ENCODE measurements at regions not wholly inside any gene's neighbourhood (a gene's known extent, or its start where the extent isn't known, plus 50 kb on each side); places are given as distances from the start of the nearest gene placed in this dataset.

DNA sequence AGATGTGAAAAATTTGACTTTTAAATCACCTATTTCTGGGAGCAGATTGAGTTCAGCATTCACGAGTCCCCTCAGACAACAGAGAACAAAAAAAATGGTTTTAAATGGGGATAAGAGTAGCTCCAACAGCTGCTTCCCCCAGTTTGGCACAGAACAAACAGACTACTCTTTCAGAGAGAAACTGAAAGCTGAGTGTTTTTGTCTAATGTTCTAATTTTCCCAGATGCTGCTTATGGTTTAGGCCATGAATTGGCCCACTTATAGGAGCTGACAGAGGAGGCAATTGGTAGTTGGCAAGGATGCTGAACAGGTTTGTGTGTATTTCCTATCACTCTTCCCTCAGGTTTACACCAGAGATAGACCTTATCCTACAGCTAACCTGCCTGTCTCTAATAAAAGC, 1637.4 kb upstream of the PRMT6 start:
- intact Hi-C loops (cut with DNase I), result no loop called here
- TF ChIP-seq, protein P1, sequence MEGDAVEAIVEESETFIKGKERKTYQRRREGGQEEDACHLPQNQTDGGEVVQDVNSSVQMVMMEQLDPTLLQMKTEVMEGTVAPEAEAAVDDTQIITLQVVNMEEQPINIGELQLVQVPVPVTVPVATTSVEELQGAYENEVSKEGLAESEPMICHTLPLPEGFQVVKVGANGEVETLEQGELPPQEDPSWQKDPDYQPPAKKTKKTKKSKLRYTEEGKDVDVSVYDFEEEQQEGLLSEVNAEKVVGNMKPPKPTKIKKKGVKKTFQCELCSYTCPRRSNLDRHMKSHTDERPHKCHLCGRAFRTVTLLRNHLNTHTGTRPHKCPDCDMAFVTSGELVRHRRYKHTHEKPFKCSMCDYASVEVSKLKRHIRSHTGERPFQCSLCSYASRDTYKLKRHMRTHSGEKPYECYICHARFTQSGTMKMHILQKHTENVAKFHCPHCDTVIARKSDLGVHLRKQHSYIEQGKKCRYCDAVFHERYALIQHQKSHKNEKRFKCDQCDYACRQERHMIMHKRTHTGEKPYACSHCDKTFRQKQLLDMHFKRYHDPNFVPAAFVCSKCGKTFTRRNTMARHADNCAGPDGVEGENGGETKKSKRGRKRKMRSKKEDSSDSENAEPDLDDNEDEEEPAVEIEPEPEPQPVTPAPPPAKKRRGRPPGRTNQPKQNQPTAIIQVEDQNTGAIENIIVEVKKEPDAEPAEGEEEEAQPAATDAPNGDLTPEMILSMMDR (IDR thresholded peaks at IDR 0.05), result no peak
- no peaks in the 10 kb centered on the region for H3K36me3 ChIP-seq
- H3K27me3 ChIP-seq, result no peaks in the 10 kb centered on the region
- no peak overlapping the region for H3K27ac ChIP-seq
- no peaks in the 10 kb centered on the region for H3K4me1 ChIP-seq
- H3K4me3 ChIP-seq, result no peak overlapping the region
- no peak for DNase-seq (ENCODE audit: low spot score in 2 of 2)
- no peaks in the 10 kb centered on the region for H3K9me3 ChIP-seq

DNA sequence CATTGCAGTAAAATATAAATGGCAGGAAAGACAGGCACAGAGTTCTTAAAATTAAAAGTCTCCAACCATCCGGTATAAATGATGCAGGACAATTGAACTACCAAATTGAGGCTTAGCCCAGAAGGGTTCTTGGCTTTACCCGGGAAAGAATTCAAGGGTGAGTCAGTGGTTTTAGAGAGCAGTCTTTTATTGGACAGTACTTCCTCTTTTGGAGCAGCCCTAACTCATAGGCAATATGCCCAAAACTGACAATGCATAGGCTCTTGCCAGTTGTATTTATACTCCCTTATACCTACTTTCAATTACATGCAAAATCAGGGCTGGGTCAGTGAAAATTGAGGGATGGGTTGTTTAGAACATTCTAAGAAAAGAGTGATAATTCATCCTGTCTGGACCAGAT, 1628.9 kb upstream of the PRMT6 start:
- intact Hi-C loops (cut with DNase I), result no loop called here

GRCh38 chr1:105436589-105437259, 1619.8 kb upstream of the PRMT6 start:
- DNase-seq (ENCODE audit: low spot score in 2 of 2), result peak in 1 of 2 donors; percentile 45
- H3K27me3 ChIP-seq, result no peaks in the 10 kb centered on the region

More for the DNA sequence above, 1628.9 kb upstream of the PRMT6 start:
- no peak overlapping the region for H3K27ac ChIP-seq
- no peaks in the 10 kb centered on the region for H3K36me3 ChIP-seq
- H3K27me3 ChIP-seq, result no peaks in the 10 kb centered on the region
- no peaks in the 10 kb centered on the region for H3K4me1 ChIP-seq
- no peaks in the 10 kb centered on the region for H3K9me3 ChIP-seq
- H3K4me3 ChIP-seq, result no peak overlapping the region
- TF ChIP-seq, protein P1 (IDR thresholded peaks at IDR 0.05), result no peak
- DNase-seq (ENCODE audit: low spot score in 2 of 2), result no peak

DNA sequence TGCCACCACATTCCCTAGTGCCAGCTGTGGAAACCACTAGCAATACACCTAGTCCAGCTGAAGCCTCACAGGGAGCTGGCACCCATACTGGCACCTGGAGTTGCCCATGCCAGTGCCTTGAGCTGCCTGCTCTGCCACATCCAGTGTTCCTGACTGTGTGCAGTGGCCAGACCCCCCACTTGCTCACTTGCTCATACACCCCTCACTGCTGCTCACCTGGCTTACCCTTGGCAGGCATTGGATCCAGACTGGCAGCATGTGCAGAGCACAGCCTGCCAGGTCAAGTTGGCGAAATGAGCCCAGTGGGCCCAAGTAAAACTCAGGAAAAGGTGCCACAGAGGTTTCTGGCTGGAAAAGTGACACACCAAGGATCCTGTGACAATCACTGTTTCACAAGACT, 1618.6 kb upstream of the PRMT6 start:
- H3K36me3 ChIP-seq, result no peaks in the 10 kb centered on the region
- H3K27ac ChIP-seq, result no peak overlapping the region
- TF ChIP-seq, protein P1 (IDR thresholded peaks at IDR 0.05), result no peak
- peak in 1 of 2 donors; percentile 54 for DNase-seq (ENCODE audit: low spot score in 2 of 2)
- no peaks in the 10 kb centered on the region for H3K4me1 ChIP-seq
- no peaks in the 10 kb centered on the region for H3K9me3 ChIP-seq
- no peak overlapping the region for H3K4me3 ChIP-seq
- H3K27me3 ChIP-seq, result no peaks in the 10 kb centered on the region
- intact Hi-C loops (cut with DNase I), result no loop called here

More at GRCh38 chr1:105436589-105437259, 1619.8 kb upstream of the PRMT6 start:
- intact Hi-C loops (cut with DNase I), result no loop called here
- Histone ChIP-seq H3K27ac (no peak overlapping the region), H3K4me1 (no peaks in the 10 kb centered on the region), H3K36me3 (no peaks in the 10 kb centered on the region), H3K4me3 (no peak overlapping the region), H3K9me3 (no peaks in the 10 kb centered on the region)
- TF ChIP-seq, protein P1 (IDR thresholded peaks at IDR 0.05), result no peak

DNA sequence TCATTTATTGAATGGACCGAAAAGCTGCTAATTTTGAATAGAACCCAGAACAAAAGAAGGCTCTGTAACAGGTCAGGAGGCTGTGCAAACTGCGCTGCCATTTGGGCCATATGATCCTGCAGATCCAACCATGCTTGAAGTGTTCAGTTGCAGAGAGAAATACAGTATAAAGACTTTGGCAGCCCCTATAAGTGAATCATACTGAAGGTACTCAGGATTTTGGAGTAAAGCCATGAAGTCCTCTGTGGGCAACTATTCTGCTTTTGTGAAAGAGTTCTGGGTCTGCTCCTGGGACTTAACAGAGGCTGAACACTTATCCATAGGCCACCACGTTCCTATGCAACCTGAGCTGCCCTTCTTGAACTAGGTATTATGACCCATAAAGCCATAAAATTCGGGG, 1613.6 kb upstream of the PRMT6 start:
- DNase-seq (ENCODE audit: low spot score in 2 of 2), result no peak
- Histone ChIP-seq H3K4me1 (no peaks in the 10 kb centered on the region), H3K4me3 (no peak overlapping the region), H3K36me3 (no peaks in the 10 kb centered on the region), H3K9me3 (no peaks in the 10 kb centered on the region), H3K27ac (no peak overlapping the region), H3K27me3 (no peaks in the 10 kb centered on the region)
- intact Hi-C loops (cut with DNase I), result no loop called here
- TF ChIP-seq, protein P1 (IDR thresholded peaks at IDR 0.05), result no peak

DNA sequence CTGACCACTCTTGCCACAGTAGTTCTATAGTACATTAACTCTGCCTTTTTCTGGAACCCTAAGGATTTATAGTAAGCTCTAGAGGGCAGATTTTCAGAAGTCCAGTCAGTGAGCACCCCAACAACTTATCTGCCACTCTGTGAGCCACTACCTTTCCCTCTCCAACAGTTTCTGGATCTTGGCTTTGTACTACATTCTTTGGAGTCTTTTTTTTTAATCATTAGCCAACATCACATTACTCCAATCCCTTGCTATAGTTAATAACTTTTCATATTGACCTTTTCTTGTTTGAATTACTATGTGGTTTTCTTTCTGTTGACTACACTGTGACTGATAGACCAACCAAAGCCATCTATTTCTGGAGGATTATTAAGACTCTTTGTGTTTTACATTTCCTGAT, 1596.7 kb upstream of the PRMT6 start:
- Histone ChIP-seq H3K9me3 (no peaks in the 10 kb centered on the region), H3K27me3 (no peaks in the 10 kb centered on the region), H3K36me3 (no peaks in the 10 kb centered on the region), H3K4me3 (no peak overlapping the region), H3K27ac (no peak overlapping the region), H3K4me1 (no peaks in the 10 kb centered on the region)
- TF ChIP-seq, protein P1 (IDR thresholded peaks at IDR 0.05), result no peak
- DNase-seq (ENCODE audit: low spot score in 2 of 2), result no peak
- intact Hi-C loops (cut with DNase I), result no loop called here
